ENCODE measurements at regions not wholly inside any gene's neighbourhood (a gene's known extent, or its start where the extent isn't known, plus 50 kb on each side); places are given as distances from the start of the nearest gene placed in this dataset.

GRCh38 chr6:105896821-105897095 is 189.4 kb upstream of the PRDM1 start:
- TF ChIP-seq MYC (IDR thresholded peaks at IDR 0.05; ENCODE audit: low read depth, low read length): no peak
- no peak for TF ChIP-seq CTCF (IDR thresholded peaks at IDR 0.05; ENCODE audit: low read depth, low read length)
- no peak for TF ChIP-seq POLR2A (IDR thresholded peaks at IDR 0.05; ENCODE audit: extremely low read depth, insufficient read length)
